GM19239 (cell line): ENCODE measurements at regions not wholly inside any gene's neighbourhood (a gene's known extent, or its start where the extent isn't known, plus 50 kb on each side); places are given as distances from the start of the nearest gene placed in this dataset.

Experiments used
- DNase-seq: peaks from one replicate; pipeline ENCODE4 v3.0.0; 2011; ENCODE audit warnings: low spot score; ENCODE audit not compliant: insufficient read length
- FAIRE-seq: peaks from 2 replicates; lab custom pipeline; 2011; peaks lifted over from hg19 to GRCh38; lab: Jason Lieb, UNC

DNA sequence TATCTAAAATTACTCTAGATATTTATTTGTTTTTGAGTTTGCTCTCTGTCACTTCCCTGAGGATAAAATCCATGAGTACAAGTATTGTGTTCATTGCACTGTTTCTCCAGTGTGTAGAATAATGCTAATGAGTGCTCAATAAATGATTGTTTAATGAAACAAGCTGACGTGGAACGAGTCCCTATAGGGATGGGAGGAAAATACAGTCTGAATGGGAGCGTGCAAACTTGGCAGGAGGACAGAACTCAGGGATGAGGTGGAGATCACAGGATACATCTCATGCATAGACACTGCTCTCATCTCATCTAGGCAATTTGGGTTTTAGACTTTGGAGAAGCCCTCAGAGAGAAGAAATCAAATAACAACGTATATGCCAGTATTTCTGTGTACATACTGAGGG is 58.4 kb upstream of the ZC3H12C start:
- no peak for DNase-seq
- FAIRE-seq = no peak

DNA sequence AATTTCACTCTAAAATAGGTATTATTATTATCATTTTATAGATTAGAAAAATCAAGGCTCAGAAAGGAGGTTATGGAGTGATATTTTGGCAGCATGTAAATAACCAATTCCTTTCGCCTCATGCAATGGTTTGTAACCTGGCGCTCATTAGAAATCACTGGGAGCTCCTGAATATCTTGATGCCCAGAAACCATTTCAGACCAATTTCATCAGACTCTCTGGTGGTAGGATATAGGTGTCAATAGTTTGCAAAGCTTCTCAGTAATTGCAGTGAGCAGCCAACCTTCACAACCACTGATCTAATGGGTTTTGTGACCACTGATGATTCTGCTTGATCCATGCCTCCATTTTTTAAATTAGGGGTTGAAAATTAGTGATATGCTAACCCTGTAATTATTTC is 57.8 kb upstream of the ZC3H12C start:
- DNase-seq (no peak), FAIRE-seq (no peak)

DNA sequence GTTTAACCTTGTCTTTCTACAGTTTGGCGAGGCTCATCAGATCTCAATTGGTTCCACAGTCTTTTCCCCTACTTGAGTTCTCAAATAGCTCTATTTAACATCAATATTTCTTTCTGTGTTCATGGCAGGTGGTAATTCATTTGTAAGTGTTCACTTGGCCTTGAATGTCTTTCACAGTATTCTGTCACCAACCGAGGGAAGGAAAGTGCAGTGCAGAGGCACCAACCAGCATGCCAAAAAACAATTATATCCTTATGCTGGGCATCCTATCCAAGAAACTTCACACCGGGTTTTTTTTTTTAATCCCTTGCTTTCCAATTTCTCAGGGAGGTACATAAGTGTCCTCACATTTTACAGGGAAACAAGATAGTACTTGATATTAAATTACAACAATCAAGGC is 55.0 kb upstream of the ZC3H12C start:
- DNase-seq = no peak
- FAIRE-seq = no peak
